Calu3 (cell line): ENCODE measurements at regions not wholly inside any gene's neighbourhood (a gene's known extent, or its start where the extent isn't known, plus 50 kb on each side); places are given as distances from the start of the nearest gene placed in this dataset.
A peak's percentile ranks its signal among the peaks of the same experiment; 100 is the strongest.
"Not testable (repeated sequence)": the region's sequence is repeated elsewhere in the genome, so short reads cannot be mapped to it uniquely, and the experiment has no call there.

ENCODE experiments used
- BruUV-seq: library from RNA; stranded (reverse); fragments of 400-500 nt; replicated peaks from 2 replicates; lab custom pipeline; 2021; lab: Mats Ljungman, UMichigan
- CTCF ChIA-PET: fragments of 300-600 bp; sonication (Branson Sonifier 250); formaldehyde crosslinking; loops from one replicate; lab custom pipeline; 2022; ENCODE audit warnings: antibody characterized with exemption; lab: Charles Lee
- DNase-seq: peaks from one replicate; pipeline ENCODE4 v3.0.0; 2022
- H3K27ac Mint-ChIP-seq: one replicate; pipeline ENCODE4 v1.8.0; 2022; ENCODE audit warnings: mixed read lengths; ENCODE audit not compliant: unreplicated experiment
- H3K27me3 Mint-ChIP-seq: one replicate; pipeline ENCODE4 v1.8.0; 2022; ENCODE audit warnings: mixed read lengths; ENCODE audit not compliant: unreplicated experiment
- H3K36me3 Mint-ChIP-seq: one replicate; pipeline ENCODE4 v1.8.0; 2022; ENCODE audit warnings: mild to moderate bottlenecking, moderate library complexity, mixed read lengths; ENCODE audit not compliant: insufficient read depth, unreplicated experiment
- H3K4me1 Mint-ChIP-seq: one replicate; pipeline ENCODE4 v1.8.0; 2022; ENCODE audit warnings: mild to moderate bottlenecking, low read depth, mixed read lengths; ENCODE audit not compliant: unreplicated experiment
- H3K4me3 Mint-ChIP-seq: one replicate; pipeline ENCODE4 v1.8.0; 2022; ENCODE audit warnings: mild to moderate bottlenecking, low read depth, moderate library complexity, mixed read lengths; ENCODE audit not compliant: unreplicated experiment
- H3K9me3 Mint-ChIP-seq: one replicate; pipeline ENCODE4 v1.8.0; 2022; ENCODE audit warnings: low read depth, mixed read lengths; ENCODE audit not compliant: unreplicated experiment
- intact Hi-C: fragments of 100-400 bp; cut with micrococcal nuclease; formaldehyde crosslinking; loops from one replicate; pipeline ENCODE4 v1.10.0; 2022; ENCODE audit not compliant: unreplicated experiment
- TF ChIP-seq, protein P1 (sequence below): fragments of 200-600 bp; IDR thresholded peaks from one replicate; pipeline ENCODE4 v1.8.0; 2022; ENCODE audit warnings: antibody characterized with exemption; ENCODE audit not compliant: unreplicated experiment

- H3K4me3 Mint-ChIP-seq: no peak overlapping the region
Observed at GRCh38 chr14:46404865-46405811, 246.4 kb downstream of the RPL10L start.

GRCh38 chr14:46402001-46402690 is 249.4 kb downstream of the RPL10L start:
- DNase-seq, H3K36me3 Mint-ChIP-seq, H3K4me3 Mint-ChIP-seq, H3K9me3 Mint-ChIP-seq, H3K4me1 Mint-ChIP-seq, H3K27me3 Mint-ChIP-seq, intact Hi-C loops, BruUV-seq, H3K27ac Mint-ChIP-seq, CTCF ChIA-PET: not testable (repeated sequence)

More at GRCh38 chr14:46404865-46405811, 246.4 kb downstream of the RPL10L start:
- no TSS peak for BruUV-seq
- intact Hi-C loops: no loop called here
- Mint-ChIP-seq H3K36me3 (no peaks in the 10 kb centered on the region), H3K4me1 (no peaks in the 10 kb centered on the region), H3K27ac (peak overlapping the region; percentile 82), H3K9me3 (peaks cover 3% of the 10 kb centered on the region), H3K27me3 (no peaks in the 10 kb centered on the region)
- DNase-seq: no peak
- TF ChIP-seq, protein P1, sequence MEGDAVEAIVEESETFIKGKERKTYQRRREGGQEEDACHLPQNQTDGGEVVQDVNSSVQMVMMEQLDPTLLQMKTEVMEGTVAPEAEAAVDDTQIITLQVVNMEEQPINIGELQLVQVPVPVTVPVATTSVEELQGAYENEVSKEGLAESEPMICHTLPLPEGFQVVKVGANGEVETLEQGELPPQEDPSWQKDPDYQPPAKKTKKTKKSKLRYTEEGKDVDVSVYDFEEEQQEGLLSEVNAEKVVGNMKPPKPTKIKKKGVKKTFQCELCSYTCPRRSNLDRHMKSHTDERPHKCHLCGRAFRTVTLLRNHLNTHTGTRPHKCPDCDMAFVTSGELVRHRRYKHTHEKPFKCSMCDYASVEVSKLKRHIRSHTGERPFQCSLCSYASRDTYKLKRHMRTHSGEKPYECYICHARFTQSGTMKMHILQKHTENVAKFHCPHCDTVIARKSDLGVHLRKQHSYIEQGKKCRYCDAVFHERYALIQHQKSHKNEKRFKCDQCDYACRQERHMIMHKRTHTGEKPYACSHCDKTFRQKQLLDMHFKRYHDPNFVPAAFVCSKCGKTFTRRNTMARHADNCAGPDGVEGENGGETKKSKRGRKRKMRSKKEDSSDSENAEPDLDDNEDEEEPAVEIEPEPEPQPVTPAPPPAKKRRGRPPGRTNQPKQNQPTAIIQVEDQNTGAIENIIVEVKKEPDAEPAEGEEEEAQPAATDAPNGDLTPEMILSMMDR: no peak
- CTCF ChIA-PET: no interaction called here

DNA sequence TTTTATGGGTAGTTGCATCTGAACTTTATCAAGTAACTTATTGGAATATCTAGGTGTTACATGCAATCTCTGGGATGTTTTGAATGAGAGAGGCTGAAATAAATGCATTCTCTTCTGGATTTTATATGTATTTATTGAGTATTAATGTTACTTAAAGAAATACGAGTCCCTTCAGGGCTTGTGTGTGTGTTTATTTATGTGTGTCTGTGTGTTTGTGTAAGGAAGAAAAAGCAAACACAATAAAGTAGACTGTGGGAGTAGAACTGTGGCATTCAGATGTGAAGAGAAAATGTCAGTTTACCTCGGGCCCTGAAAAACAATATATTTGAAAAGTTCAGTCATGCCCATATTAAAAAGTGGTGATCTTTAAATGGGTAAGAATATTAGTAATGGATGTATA is 250.5 kb downstream of the RPL10L start:
- H3K27me3 Mint-ChIP-seq: no peaks in the 10 kb centered on the region
- no peak for DNase-seq
- H3K4me1 Mint-ChIP-seq: no peaks in the 10 kb centered on the region
- intact Hi-C loops: no loop called here
- BruUV-seq: no TSS peak
- no peaks in the 10 kb centered on the region for H3K36me3 Mint-ChIP-seq
- TF ChIP-seq, protein P1: no peak
- H3K27ac Mint-ChIP-seq: no peak overlapping the region
- H3K9me3 Mint-ChIP-seq: peaks cover 3% of the 10 kb centered on the region
- CTCF ChIA-PET: no interaction called here
- no peak overlapping the region for H3K4me3 Mint-ChIP-seq

GRCh38 chr14:46399049-46399448 is 252.5 kb downstream of the RPL10L start:
- TF ChIP-seq, protein P1: no peak
- no peaks in the 10 kb centered on the region for H3K4me1 Mint-ChIP-seq
- no peak overlapping the region for H3K27ac Mint-ChIP-seq
- no peak for DNase-seq
- intact Hi-C loops: no loop called here
- H3K27me3 Mint-ChIP-seq: no peaks in the 10 kb centered on the region
- peaks cover 3% of the 10 kb centered on the region for H3K9me3 Mint-ChIP-seq
- no peaks in the 10 kb centered on the region for H3K36me3 Mint-ChIP-seq
- no peak overlapping the region for H3K4me3 Mint-ChIP-seq
- BruUV-seq: no TSS peak
- CTCF ChIA-PET: no interaction called here
